Natural killer cell treated with Interleukin-12 subunit alpha and Interleukin-12 subunit beta and Interleukin-15 and Interleukin-18, amount 100 ng/mL, for 72 hours (primary cell): ENCODE measurements at regions not wholly inside any gene's neighbourhood (a gene's known extent, or its start where the extent isn't known, plus 50 kb on each side); places are given as distances from the start of the nearest gene placed in this dataset.

ENCODE experiments used
- ATAC-seq, 2 donors: fragments of 150-1000 bp; cut with Tn5 transposase in 1 of 2; sonication (Bioruptor Pico), chemical (Tn5 transposase) in 1 of 2; 2 replicates each; pipeline ENCODE4 v1.10.0; 2021
- DNase-seq: peaks from one replicate; pipeline ENCODE4 v3.0.0; 2022; ENCODE audit warnings: low spot score
- H3K27ac Mint-ChIP-seq, 2 donors: 1 replicate in 1 of 2; 2 replicates in 1 of 2; pipeline ENCODE4 v1.8.0; 2022; ENCODE audit warnings: mixed read lengths in 2 of 2, mild to moderate bottlenecking in 1 of 2, moderate library complexity in 1 of 2
- H3K27me3 Mint-ChIP-seq, 2 donors: 1 replicate in 1 of 2; 2 replicates in 1 of 2; pipeline ENCODE4 v1.8.0; 2022; ENCODE audit warnings: mixed read lengths in 2 of 2
- H3K36me3 Mint-ChIP-seq: one replicate; pipeline ENCODE4 v1.8.0; 2022; ENCODE audit warnings: mixed read lengths
- H3K4me1 Mint-ChIP-seq, 2 donors: 1 replicate in 1 of 2; 2 replicates in 1 of 2; pipeline ENCODE4 v1.8.0; 2022; ENCODE audit warnings: low read depth in 2 of 2, mixed read lengths in 2 of 2, mild to moderate bottlenecking in 1 of 2
- H3K4me3 Mint-ChIP-seq: one replicate; pipeline ENCODE4 v1.8.0; 2022; ENCODE audit warnings: mixed read lengths
- H3K9me3 Mint-ChIP-seq: 2 replicates; pipeline ENCODE4 v1.8.0; 2022; ENCODE audit warnings: mixed read lengths

- H3K9me3 Mint-ChIP-seq, result no peaks in the 10 kb centered on the region
- peaks cover 7 to 8% of the 10 kb centered on the region in 2 donors for H3K27me3 Mint-ChIP-seq
Observed at GRCh38 chr6:166719019-166719418, 92.0 kb upstream of the RPS6KA2 start.

GRCh38 chr6:166718516-166718915 is 91.5 kb upstream of the RPS6KA2 start:
- H3K9me3 Mint-ChIP-seq, result no peaks in the 10 kb centered on the region
- peaks cover 7 to 8% of the 10 kb centered on the region in 2 donors for H3K27me3 Mint-ChIP-seq
- DNase-seq (no peak), ATAC-seq (no peak)
- no peaks in the 10 kb centered on the region for H3K4me1 Mint-ChIP-seq
- no peak overlapping the region for H3K27ac Mint-ChIP-seq
- no peaks in the 10 kb centered on the region for H3K36me3 Mint-ChIP-seq
- no peak overlapping the region for H3K4me3 Mint-ChIP-seq

More at GRCh38 chr6:166719019-166719418, 92.0 kb upstream of the RPS6KA2 start:
- DNase-seq, result no peak
- Mint-ChIP-seq H3K4me3 (no peak overlapping the region), H3K36me3 (no peaks in the 10 kb centered on the region), H3K4me1 (no peaks in the 10 kb centered on the region), H3K27ac (no peak overlapping the region)
- ATAC-seq, result no peak

GRCh38 chr6:166716910-166717617 is 90.0 kb upstream of the RPS6KA2 start:
- no peaks in the 10 kb centered on the region for H3K9me3 Mint-ChIP-seq
- DNase-seq (no peak), ATAC-seq (no peak)
- no peak overlapping the region for H3K4me3 Mint-ChIP-seq
- peaks cover 7 to 8% of the 10 kb centered on the region in 2 donors for H3K27me3 Mint-ChIP-seq
- H3K27ac Mint-ChIP-seq, result no peak overlapping the region
- no peaks in the 10 kb centered on the region for H3K36me3 Mint-ChIP-seq
- H3K4me1 Mint-ChIP-seq, result no peaks in the 10 kb centered on the region

GRCh38 chr6:166715992-166716391 is 88.9 kb upstream of the RPS6KA2 start:
- DNase-seq (no peak), ATAC-seq (no peak)
- Mint-ChIP-seq H3K27me3 (peaks cover 7 to 8% of the 10 kb centered on the region in 2 donors), H3K36me3 (peaks cover 6% of the 10 kb centered on the region), H3K27ac (no peak overlapping the region), H3K9me3 (peaks cover 3% of the 10 kb centered on the region), H3K4me1 (no peaks in the 10 kb centered on the region), H3K4me3 (no peak overlapping the region)

DNA sequence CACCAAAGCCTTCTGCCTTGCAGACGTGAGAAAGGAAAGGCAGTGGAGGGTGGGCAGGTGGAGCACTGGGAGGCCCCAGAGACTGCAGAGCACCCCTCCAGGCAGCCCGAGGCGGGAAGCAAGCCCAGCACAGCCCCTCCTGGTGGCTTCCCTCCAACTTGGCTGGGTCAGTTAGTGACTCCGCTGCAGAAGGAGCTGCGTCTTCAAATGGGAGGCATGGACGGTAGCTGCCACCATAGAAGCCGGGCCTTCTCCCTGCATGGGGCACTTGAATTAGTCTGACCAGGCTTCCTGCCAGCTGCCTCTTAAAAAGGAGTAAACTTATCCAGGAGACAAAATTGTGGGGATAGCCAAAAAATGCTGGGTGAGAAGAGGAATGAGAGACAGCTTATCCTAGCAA is 88.0 kb upstream of the RPS6KA2 start:
- no peak overlapping the region for H3K4me3 Mint-ChIP-seq
- peaks cover 6% of the 10 kb centered on the region for H3K36me3 Mint-ChIP-seq
- DNase-seq, result no peak
- H3K27me3 Mint-ChIP-seq, result peaks cover 7 to 8% of the 10 kb centered on the region in 2 donors
- ATAC-seq, result no peak
- H3K9me3 Mint-ChIP-seq, result peaks cover 3% of the 10 kb centered on the region
- H3K27ac Mint-ChIP-seq, result no peak overlapping the region
- H3K4me1 Mint-ChIP-seq, result no peaks in the 10 kb centered on the region

- ATAC-seq (no peak), DNase-seq (no peak)
- Mint-ChIP-seq H3K9me3 (peaks cover 3% of the 10 kb centered on the region), H3K27ac (no peak overlapping the region), H3K36me3 (peaks cover 6% of the 10 kb centered on the region), H3K27me3 (peaks cover 7 to 8% of the 10 kb centered on the region in 2 donors), H3K4me3 (no peak overlapping the region), H3K4me1 (no peaks in the 10 kb centered on the region)
Observed at GRCh38 chr6:166714581-166714980, 87.5 kb upstream of the RPS6KA2 start.

GRCh38 chr6:166714187-166714510 is 87.1 kb upstream of the RPS6KA2 start:
- Mint-ChIP-seq H3K4me1 (no peaks in the 10 kb centered on the region), H3K27ac (no peak overlapping the region), H3K4me3 (no peak overlapping the region), H3K27me3 (peaks cover 7 to 8% of the 10 kb centered on the region in 2 donors), H3K9me3 (peaks cover 3% of the 10 kb centered on the region), H3K36me3 (peaks cover 6% of the 10 kb centered on the region)
- DNase-seq (no peak), ATAC-seq (no peak)

- H3K27ac Mint-ChIP-seq, result no peak overlapping the region
- peaks cover 6% of the 10 kb centered on the region for H3K36me3 Mint-ChIP-seq
- DNase-seq, result no peak
- H3K9me3 Mint-ChIP-seq, result peaks cover 3% of the 10 kb centered on the region
- no peak overlapping the region for H3K4me3 Mint-ChIP-seq
- no peaks in the 10 kb centered on the region for H3K4me1 Mint-ChIP-seq
- peaks cover 7 to 8% of the 10 kb centered on the region in 2 donors for H3K27me3 Mint-ChIP-seq
- ATAC-seq, result no peak
Observed at GRCh38 chr6:166713434-166714186, 86.6 kb upstream of the RPS6KA2 start.

GRCh38 chr6:166712286-166713228 is 85.5 kb upstream of the RPS6KA2 start:
- ATAC-seq, result peak; percentile 33 to 56

GRCh38 chr6:166710084-166710483 is 83.0 kb upstream of the RPS6KA2 start:
- H3K4me3 Mint-ChIP-seq, result no peak overlapping the region
- H3K36me3 Mint-ChIP-seq, result peaks cover 6% of the 10 kb centered on the region
- H3K4me1 Mint-ChIP-seq, result peaks cover 7% of the 10 kb centered on the region in 2 donors
- peaks cover 3% of the 10 kb centered on the region for H3K9me3 Mint-ChIP-seq
- H3K27ac Mint-ChIP-seq, result no peak overlapping the region
- ATAC-seq (peak in 1 of 2 donors; percentile 22), DNase-seq (no peak)
- H3K27me3 Mint-ChIP-seq, result peaks cover 12 to 13% of the 10 kb centered on the region in 2 donors

More at GRCh38 chr6:166712286-166713228, 85.5 kb upstream of the RPS6KA2 start:
- DNase-seq, result no peak
- Mint-ChIP-seq H3K4me1 (no peaks in the 10 kb centered on the region), H3K27me3 (peaks cover 7 to 8% of the 10 kb centered on the region in 2 donors), H3K4me3 (no peak overlapping the region), H3K9me3 (peaks cover 3% of the 10 kb centered on the region), H3K36me3 (peaks cover 6% of the 10 kb centered on the region), H3K27ac (no peak overlapping the region)

GRCh38 chr6:166708460-166708859 is 81.4 kb upstream of the RPS6KA2 start:
- ATAC-seq, result no peak
- peaks cover 3% of the 10 kb centered on the region for H3K9me3 Mint-ChIP-seq
- peaks cover 7% of the 10 kb centered on the region in 2 donors for H3K4me1 Mint-ChIP-seq
- no peak overlapping the region for H3K4me3 Mint-ChIP-seq
- H3K36me3 Mint-ChIP-seq, result peaks cover 6% of the 10 kb centered on the region
- H3K27me3 Mint-ChIP-seq, result peaks cover 17 to 18% of the 10 kb centered on the region in 2 donors
- no peak for DNase-seq
- no peak overlapping the region for H3K27ac Mint-ChIP-seq

DNA sequence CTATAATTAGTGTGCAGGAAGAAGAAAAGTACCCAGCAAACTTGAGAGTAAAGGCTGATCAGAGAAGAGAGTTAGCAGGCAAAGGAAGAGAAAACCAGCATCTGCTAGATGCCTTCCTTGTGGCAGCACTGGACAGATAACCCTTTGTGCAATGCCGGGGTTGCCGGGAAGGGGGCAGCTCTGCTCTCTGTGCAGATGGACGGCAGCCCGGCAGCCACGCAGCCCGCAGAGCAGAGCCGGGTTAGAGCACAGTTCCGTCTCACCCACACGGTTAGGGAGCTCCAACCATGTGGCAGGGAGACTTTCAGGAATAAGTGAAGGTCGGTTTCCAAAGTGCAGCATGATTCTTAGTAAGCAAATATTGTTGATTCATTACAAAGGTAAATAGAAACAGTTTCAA is 80.0 kb upstream of the RPS6KA2 start:
- no peak for DNase-seq
- Mint-ChIP-seq H3K4me3 (no peak overlapping the region), H3K36me3 (peaks cover 6% of the 10 kb centered on the region), H3K27me3 (peaks cover 17 to 18% of the 10 kb centered on the region in 2 donors), H3K9me3 (peaks cover 3% of the 10 kb centered on the region), H3K4me1 (peaks cover 7% of the 10 kb centered on the region in 2 donors), H3K27ac (no peak overlapping the region)
- peak; percentile 62 to 74 for ATAC-seq

DNA sequence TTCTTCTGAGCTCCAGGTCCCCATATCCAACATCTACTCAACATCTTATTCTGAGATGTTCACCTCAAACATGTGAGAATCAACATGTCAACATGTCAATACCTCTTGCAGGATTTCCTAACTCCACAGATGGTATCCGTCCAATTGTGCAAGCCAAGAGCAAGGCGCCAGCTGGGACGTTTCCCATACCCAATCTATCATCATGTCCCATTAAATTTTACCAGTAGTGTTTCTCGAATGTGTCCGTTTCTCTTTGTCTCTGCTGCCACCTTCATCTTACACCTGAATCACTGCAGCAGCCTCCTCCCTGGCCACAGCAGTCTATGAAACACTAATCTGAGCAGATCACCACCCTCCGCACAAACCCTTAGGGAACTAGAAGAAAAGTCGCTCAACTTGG is 78.0 kb upstream of the RPS6KA2 start:
- Mint-ChIP-seq H3K9me3 (no peaks in the 10 kb centered on the region), H3K4me3 (no peak overlapping the region), H3K4me1 (peaks cover 7% of the 10 kb centered on the region in 2 donors), H3K27me3 (peaks cover 18 to 20% of the 10 kb centered on the region in 2 donors), H3K36me3 (no peaks in the 10 kb centered on the region), H3K27ac (no peak overlapping the region)
- ATAC-seq (no peak), DNase-seq (no peak)
